SH-SY5Y (cell line): ENCODE measurements at regions not wholly inside any gene's neighbourhood (a gene's known extent, or its start where the extent isn't known, plus 50 kb on each side); places are given as distances from the start of the nearest gene placed in this dataset.

Source experiments
- GATA2 ChIP-seq: IDR thresholded peaks from 2 replicates; pipeline ENCODE4 v1.6.1; 2011; ENCODE audit warnings: mild to moderate bottlenecking, low read depth, low read length
- GATA3 ChIP-seq: IDR thresholded peaks from 2 replicates; pipeline ENCODE4 v1.6.1; 2011; ENCODE audit warnings: low read depth, mild to moderate bottlenecking, low read length, moderate library complexity

DNA sequence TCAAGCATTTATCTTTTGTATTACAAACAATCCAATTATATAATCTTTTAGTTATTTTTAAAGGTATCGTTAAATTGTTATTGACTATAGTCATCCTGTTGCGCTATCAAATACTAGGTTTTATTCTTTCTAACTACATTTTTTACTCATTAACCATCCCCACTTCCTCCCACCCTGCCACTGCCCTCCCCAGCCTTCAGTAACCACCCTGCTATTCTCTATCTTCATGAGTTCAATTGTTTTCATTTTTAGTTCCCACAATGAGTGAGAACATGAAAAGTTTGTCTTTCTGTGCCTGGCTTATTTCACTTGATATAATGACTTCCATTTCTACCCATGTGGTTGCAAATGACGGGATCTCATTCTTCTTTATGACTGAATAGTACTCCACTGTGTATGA is 94.1 kb upstream of the MYOCD start:
- TF ChIP-seq GATA3 (no peak), GATA2 (no peak)
